Transverse colon (tissue), 4 donors: ENCODE measurements at regions not wholly inside any gene's neighbourhood (a gene's known extent, or its start where the extent isn't known, plus 50 kb on each side); places are given as distances from the start of the nearest gene placed in this dataset.

Experiments used
- EP300 ChIP-seq: sonication (generic); formaldehyde crosslinking; IDR thresholded peaks from one replicate; pipeline ENCODE4 v1.6.1; 2017; ENCODE audit warnings: antibody characterized with exemption, low read depth
- POLR2A ChIP-seq: fragments of 450-650 bp; IDR thresholded peaks from one replicate; pipeline ENCODE4 v1.6.1; 2016; ENCODE audit warnings: antibody characterized with exemption, mild to moderate bottlenecking, moderate library complexity
- POLR2AphosphoS5 ChIP-seq, 3 donors: sonication (generic); formaldehyde crosslinking; IDR thresholded peaks; one replicate each; pipeline ENCODE4 v1.6.1; 2016; ENCODE audit warnings: antibody characterized with exemption in 3 of 3
- TF ChIP-seq, protein P1 (sequence below), 5 experiments: fragments of 200-600 bp in 3 of 5; fragments of 450-650 bp in 2 of 5; sonication (generic) in 3 of 5; IDR thresholded peaks; 1 replicate in 2 of 5; 2 replicates in 3 of 5; pipeline ENCODE4 v1.5.1; 2016 to 2017; ENCODE audit warnings: antibody characterized with exemption in 5 of 5, inconsistent platforms in 3 of 5, mild to moderate bottlenecking in 2 of 5, moderate library complexity in 1 of 5

DNA sequence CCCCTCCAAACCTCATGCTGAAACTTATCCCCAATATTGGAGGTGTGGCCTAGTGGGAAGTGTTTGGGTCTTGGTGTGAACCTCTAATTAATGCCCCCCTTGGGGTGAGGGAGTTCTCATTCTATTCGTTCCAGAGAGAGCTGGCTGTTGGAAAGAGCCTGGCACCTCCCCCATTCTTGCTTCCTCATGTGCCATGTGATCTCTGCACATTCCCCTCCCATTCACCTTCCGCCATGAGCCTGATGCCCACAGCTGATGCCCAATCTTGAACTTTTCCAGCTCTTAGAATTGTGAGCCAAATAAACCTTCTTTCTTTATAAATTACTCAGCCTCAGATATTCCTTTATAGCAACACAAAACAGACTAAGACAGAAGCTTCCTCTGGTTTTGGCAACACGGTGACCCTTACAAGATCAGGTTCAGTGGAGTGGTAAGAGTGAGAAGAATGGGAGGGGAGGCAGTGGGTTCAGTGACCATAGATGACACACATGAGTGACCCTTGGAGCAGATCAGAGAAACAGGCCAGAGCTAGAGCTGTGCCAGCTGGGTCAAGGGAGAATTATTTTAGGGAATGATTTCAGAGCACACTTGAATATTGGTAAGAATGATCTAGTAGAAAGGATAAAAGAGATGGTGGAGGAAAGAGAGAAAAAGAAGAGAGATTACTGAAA, 176.4 kb downstream of the LY86 start:
- TF ChIP-seq, protein P1, sequence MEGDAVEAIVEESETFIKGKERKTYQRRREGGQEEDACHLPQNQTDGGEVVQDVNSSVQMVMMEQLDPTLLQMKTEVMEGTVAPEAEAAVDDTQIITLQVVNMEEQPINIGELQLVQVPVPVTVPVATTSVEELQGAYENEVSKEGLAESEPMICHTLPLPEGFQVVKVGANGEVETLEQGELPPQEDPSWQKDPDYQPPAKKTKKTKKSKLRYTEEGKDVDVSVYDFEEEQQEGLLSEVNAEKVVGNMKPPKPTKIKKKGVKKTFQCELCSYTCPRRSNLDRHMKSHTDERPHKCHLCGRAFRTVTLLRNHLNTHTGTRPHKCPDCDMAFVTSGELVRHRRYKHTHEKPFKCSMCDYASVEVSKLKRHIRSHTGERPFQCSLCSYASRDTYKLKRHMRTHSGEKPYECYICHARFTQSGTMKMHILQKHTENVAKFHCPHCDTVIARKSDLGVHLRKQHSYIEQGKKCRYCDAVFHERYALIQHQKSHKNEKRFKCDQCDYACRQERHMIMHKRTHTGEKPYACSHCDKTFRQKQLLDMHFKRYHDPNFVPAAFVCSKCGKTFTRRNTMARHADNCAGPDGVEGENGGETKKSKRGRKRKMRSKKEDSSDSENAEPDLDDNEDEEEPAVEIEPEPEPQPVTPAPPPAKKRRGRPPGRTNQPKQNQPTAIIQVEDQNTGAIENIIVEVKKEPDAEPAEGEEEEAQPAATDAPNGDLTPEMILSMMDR (IDR thresholded peaks at IDR 0.05): no peak
- TF ChIP-seq EP300 (no peak), POLR2AphosphoS5 (IDR thresholded peaks at IDR 0.05) (no peak), POLR2A (no peak)
